Peyer's patch (tissue), 4 donors: ENCODE measurements at regions not wholly inside any gene's neighbourhood (a gene's known extent, or its start where the extent isn't known, plus 50 kb on each side); places are given as distances from the start of the nearest gene placed in this dataset.

Experiments used
- DNase-seq, 3 donors: peaks; one replicate each; pipeline ENCODE4 v3.0.0-alpha.2; 2017 to 2019
- H3K27ac ChIP-seq, 4 donors: fragments of 200-600 bp; sonication (generic); one replicate each; pipeline ENCODE4 v1.5.1; 2016 to 2019
- H3K27me3 ChIP-seq, 2 donors: fragments of 200-600 bp; sonication (generic); one replicate each; pipeline ENCODE4 v1.5.1; 2019
- H3K36me3 ChIP-seq, 3 donors: fragments of 200-600 bp; sonication (generic); one replicate each; pipeline ENCODE4 v1.5.1; 2016 to 2019
- H3K4me1 ChIP-seq, 4 donors: fragments of 200-600 bp; sonication (generic); one replicate each; pipeline ENCODE4 v1.5.1; 2016 to 2019
- H3K4me3 ChIP-seq, 4 donors: fragments of 200-600 bp; sonication (generic); 1 replicate in 3 of 4; 2 replicates in 1 of 4; pipeline ENCODE4 v1.5.1; 2016 to 2019; ENCODE audit warnings: mild to moderate bottlenecking in 1 of 4
- H3K9me3 ChIP-seq, 4 donors: fragments of 200-600 bp; sonication (generic); one replicate each; pipeline ENCODE4 v1.5.1; 2016 to 2019; ENCODE audit warnings: mild to moderate bottlenecking in 1 of 4
- POLR2A ChIP-seq, 2 donors: fragments of 450-650 bp; IDR thresholded peaks; one replicate each; pipeline ENCODE4 v1.5.1; 2017; ENCODE audit warnings: antibody characterized with exemption in 2 of 2, mild to moderate bottlenecking in 2 of 2, moderate library complexity in 2 of 2
- TF ChIP-seq, protein P1 (sequence below), 6 experiments: fragments of 450-650 bp in 4 of 6; fragments of 200-600 bp in 2 of 6; sonication (generic) in 1 of 6; IDR thresholded peaks; one replicate each; pipeline ENCODE4 v1.5.1; 2017 to 2019; ENCODE audit warnings: antibody characterized with exemption in 6 of 6, mild to moderate bottlenecking in 3 of 6, moderate library complexity in 1 of 6

DNA sequence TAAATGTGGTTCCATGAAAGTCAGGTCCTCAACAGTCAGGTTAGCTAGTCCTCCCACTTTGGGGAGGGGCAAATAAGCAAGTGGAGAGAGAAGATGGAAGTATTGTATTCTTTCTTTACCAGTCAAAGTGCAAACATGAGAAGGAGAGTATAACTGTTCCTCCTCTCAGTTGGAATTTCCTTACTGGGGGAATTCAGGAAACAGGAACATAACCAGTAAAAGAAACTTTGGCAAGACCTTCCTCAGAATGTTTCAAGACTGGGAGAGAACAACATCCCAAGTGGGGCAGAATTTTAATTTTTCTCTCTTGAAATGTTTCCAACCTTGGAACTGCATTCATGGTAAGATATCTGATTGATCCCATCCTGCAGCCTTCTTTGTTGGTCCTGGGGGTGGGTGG, 552.4 kb upstream of the TNP1 start:
- DNase-seq: no peak
- Histone ChIP-seq H3K4me3 (no peak overlapping the region), H3K27me3 (no peaks in the 10 kb centered on the region), H3K36me3 (no peaks in the 10 kb centered on the region), H3K27ac (peak overlapping the region; percentile 11 to 76 (median 48)), H3K9me3 (no peaks in the 10 kb centered on the region), H3K4me1 (no peaks in the 10 kb centered on the region)
- TF ChIP-seq POLR2A (IDR thresholded peaks at IDR 0.05): no peak
- TF ChIP-seq, protein P1, sequence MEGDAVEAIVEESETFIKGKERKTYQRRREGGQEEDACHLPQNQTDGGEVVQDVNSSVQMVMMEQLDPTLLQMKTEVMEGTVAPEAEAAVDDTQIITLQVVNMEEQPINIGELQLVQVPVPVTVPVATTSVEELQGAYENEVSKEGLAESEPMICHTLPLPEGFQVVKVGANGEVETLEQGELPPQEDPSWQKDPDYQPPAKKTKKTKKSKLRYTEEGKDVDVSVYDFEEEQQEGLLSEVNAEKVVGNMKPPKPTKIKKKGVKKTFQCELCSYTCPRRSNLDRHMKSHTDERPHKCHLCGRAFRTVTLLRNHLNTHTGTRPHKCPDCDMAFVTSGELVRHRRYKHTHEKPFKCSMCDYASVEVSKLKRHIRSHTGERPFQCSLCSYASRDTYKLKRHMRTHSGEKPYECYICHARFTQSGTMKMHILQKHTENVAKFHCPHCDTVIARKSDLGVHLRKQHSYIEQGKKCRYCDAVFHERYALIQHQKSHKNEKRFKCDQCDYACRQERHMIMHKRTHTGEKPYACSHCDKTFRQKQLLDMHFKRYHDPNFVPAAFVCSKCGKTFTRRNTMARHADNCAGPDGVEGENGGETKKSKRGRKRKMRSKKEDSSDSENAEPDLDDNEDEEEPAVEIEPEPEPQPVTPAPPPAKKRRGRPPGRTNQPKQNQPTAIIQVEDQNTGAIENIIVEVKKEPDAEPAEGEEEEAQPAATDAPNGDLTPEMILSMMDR (IDR thresholded peaks at IDR 0.05): no peak

DNA sequence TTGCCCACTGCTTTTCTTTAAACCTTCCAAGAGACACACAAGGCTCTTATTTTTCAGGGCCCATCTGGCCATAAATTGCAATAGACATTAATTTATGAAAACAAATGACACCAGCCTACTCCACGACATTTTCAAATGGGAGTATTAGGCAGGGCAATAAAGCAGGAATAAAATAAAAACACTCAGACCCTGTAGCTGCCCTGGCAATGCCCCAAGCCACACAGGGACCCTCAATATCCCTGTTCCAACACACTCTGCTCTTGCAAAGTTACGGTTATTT, 550.8 kb upstream of the TNP1 start:
- Histone ChIP-seq H3K27ac (no peak overlapping the region), H3K4me1 (no peaks in the 10 kb centered on the region), H3K27me3 (no peaks in the 10 kb centered on the region), H3K4me3 (no peak overlapping the region), H3K9me3 (no peaks in the 10 kb centered on the region), H3K36me3 (no peaks in the 10 kb centered on the region)
- no peak for TF ChIP-seq POLR2A (IDR thresholded peaks at IDR 0.05)
- TF ChIP-seq, protein P1 (IDR thresholded peaks at IDR 0.05): no peak
- no peak for DNase-seq

DNA sequence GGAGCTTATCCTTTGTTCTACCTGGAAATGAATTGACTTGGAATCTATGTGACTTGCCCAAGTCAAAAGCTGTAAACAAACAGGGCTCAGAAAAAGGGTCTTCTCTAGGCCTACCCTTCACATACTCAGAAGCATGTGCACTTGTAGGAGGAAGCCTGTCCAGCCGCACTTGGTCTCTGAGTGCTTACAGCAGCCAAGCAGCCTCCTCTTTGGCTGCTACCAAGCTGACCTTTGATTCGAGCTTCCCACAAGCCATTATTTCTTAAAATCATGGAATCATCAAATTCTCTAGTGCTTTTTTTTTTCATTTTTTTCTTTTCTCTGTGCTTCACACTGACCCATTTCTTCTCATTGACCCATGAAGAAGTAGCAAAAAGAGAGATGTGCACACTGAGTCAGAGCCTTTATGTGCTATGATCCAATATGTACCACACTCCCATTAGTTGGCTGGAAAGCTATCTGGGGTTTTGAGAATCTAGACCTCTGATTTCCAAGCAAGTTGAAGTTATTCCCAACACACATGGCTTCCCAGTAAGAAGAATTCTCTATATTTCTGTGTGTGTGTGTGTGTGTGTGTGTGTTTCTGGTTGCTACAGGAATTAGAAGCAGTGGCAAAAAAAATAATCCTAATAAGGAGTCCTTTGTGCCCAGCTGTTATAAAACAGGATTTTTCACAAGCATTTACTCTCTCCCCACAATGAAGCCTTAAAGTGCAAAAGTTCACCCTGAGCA, 550.3 kb upstream of the TNP1 start:
- H3K27me3 ChIP-seq: no peaks in the 10 kb centered on the region
- H3K27ac ChIP-seq: no peak overlapping the region
- DNase-seq: no peak
- H3K4me1 ChIP-seq: no peaks in the 10 kb centered on the region
- no peaks in the 10 kb centered on the region for H3K36me3 ChIP-seq
- TF ChIP-seq POLR2A (IDR thresholded peaks at IDR 0.05): no peak
- TF ChIP-seq, protein P1 (IDR thresholded peaks at IDR 0.05): no peak
- no peaks in the 10 kb centered on the region for H3K9me3 ChIP-seq
- H3K4me3 ChIP-seq: no peak overlapping the region

DNA sequence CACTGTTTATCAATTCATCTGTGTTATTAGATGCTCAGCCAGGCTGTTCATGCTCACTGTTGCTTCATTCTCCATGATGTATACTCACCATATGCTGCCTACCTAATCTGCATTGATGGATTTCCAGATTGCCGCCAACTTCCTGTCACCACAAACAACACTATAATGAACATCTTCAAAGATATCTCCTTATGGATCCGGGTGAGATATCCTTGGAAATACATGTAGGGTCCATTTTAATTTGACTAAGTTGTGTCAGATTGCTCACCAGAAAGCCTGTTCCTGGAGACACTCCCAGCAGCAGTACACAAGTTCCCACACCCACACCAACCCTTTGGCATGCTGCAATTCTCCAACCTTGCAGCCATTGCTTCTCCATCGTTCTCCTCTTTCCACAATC, 547.5 kb upstream of the TNP1 start:
- no peaks in the 10 kb centered on the region for H3K36me3 ChIP-seq
- H3K27ac ChIP-seq: no peak overlapping the region
- H3K27me3 ChIP-seq: no peaks in the 10 kb centered on the region
- peaks cover 0 to 4% (median 0%) of the 10 kb centered on the region in 4 donors for H3K4me1 ChIP-seq
- H3K4me3 ChIP-seq: no peak overlapping the region
- TF ChIP-seq, protein P1 (IDR thresholded peaks at IDR 0.05): no peak
- TF ChIP-seq POLR2A (IDR thresholded peaks at IDR 0.05): no peak
- H3K9me3 ChIP-seq: no peaks in the 10 kb centered on the region
- DNase-seq: no peak

DNA sequence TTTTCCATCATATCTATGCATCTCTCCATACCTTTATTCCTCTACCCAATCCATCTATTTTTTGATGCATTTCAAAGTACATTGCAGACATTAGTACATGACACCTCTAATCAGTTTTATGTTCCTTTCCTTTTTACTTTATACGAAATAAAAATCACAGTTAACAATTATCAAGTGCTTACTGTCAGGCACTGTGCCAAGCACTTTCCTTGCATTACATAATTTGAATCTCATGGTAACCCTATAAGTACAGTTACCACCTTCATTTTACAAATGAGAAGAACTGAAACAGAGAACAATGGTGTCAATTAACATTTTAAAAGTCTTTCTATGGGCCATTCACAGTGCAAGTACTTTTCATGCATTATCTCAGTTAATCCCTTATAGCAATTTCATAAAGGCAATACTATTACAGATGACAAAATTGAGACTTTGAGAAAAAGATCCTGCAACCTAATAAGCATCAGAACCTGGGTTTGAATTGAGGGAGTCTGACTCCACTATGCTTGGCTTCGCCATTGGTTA, 544.4 kb upstream of the TNP1 start:
- no peak overlapping the region for H3K4me3 ChIP-seq
- DNase-seq: no peak
- H3K27ac ChIP-seq: no peak overlapping the region
- H3K9me3 ChIP-seq: no peaks in the 10 kb centered on the region
- TF ChIP-seq, protein P1 (IDR thresholded peaks at IDR 0.05): no peak
- no peak for TF ChIP-seq POLR2A (IDR thresholded peaks at IDR 0.05)
- no peaks in the 10 kb centered on the region for H3K36me3 ChIP-seq
- H3K4me1 ChIP-seq: peaks cover 0 to 7% (median 0%) of the 10 kb centered on the region in 4 donors
- H3K27me3 ChIP-seq: no peaks in the 10 kb centered on the region
